ENCODE measurements at regions not wholly inside any gene's neighbourhood (a gene's known extent, or its start where the extent isn't known, plus 50 kb on each side); places are given as distances from the start of the nearest gene placed in this dataset.

DNA sequence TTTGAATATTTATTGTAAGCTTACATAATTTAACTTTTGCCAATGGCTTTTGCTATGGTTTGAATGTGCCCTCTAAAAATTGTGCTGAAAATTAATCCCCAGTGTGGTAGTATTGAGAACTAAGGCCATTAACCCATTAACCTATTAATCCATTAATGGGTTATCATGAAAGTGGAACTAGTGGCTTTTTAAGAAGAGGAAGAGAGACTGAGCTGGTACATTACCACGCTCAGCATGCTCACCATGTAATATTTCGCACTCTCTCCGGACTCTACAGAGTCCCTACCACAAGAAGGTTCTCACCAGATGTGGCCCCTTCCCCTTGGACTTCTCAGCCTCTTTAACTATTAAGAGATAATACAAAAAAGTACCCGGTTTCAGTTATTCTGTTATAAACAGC, 164.4 kb upstream of the ZRANB2 start:
- no peak for DNase-seq
- no TSS peak for BruUV-seq (replicated peaks)
- H3K36me3 ChIP-seq (ENCODE audit: low read depth) = no peaks in the 10 kb centered on the region
- H3K4me1 ChIP-seq (replicated peaks; ENCODE audit: insufficient read depth) = no peaks in the 10 kb centered on the region
- ChIA-PET CTCF (no interaction called here), POLR2A (ENCODE audit: unreplicated experiment) (no interaction called here)
- no peaks in the 10 kb centered on the region for H3K27me3 ChIP-seq (ENCODE audit: insufficient read depth, low read depth)
- intact Hi-C loops (cut with micrococcal nuclease; ENCODE audit: unreplicated experiment) = no loop called here
- H3K27ac ChIP-seq = no peak overlapping the region
- H4K20me1 ChIP-seq (ENCODE audit: insufficient read depth) = no peaks in the 10 kb centered on the region
- H3F3A ChIP-seq (ENCODE audit: insufficient read depth, low read depth) = no peaks in the 10 kb centered on the region
- H3K9me3 ChIP-seq (ENCODE audit: insufficient read depth, low read depth) = no peaks in the 10 kb centered on the region
- H3K9me2 ChIP-seq (ENCODE audit: insufficient read depth) = no peaks in the 10 kb centered on the region
- TF ChIP-seq EZH2 (IDR thresholded peaks at IDR 0.05; ENCODE audit: low read depth) = no peak
- TF ChIP-seq, protein P1, sequence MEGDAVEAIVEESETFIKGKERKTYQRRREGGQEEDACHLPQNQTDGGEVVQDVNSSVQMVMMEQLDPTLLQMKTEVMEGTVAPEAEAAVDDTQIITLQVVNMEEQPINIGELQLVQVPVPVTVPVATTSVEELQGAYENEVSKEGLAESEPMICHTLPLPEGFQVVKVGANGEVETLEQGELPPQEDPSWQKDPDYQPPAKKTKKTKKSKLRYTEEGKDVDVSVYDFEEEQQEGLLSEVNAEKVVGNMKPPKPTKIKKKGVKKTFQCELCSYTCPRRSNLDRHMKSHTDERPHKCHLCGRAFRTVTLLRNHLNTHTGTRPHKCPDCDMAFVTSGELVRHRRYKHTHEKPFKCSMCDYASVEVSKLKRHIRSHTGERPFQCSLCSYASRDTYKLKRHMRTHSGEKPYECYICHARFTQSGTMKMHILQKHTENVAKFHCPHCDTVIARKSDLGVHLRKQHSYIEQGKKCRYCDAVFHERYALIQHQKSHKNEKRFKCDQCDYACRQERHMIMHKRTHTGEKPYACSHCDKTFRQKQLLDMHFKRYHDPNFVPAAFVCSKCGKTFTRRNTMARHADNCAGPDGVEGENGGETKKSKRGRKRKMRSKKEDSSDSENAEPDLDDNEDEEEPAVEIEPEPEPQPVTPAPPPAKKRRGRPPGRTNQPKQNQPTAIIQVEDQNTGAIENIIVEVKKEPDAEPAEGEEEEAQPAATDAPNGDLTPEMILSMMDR (conservative IDR thresholded peaks at IDR 0.05) = no peak
- H3K4me3 ChIP-seq = no peak overlapping the region
- H3K79me2 ChIP-seq (ENCODE audit: low read depth) = no peaks in the 10 kb centered on the region
- no peak overlapping the region for H2AFZ ChIP-seq
- no peak overlapping the region for H3K4me2 ChIP-seq

DNA sequence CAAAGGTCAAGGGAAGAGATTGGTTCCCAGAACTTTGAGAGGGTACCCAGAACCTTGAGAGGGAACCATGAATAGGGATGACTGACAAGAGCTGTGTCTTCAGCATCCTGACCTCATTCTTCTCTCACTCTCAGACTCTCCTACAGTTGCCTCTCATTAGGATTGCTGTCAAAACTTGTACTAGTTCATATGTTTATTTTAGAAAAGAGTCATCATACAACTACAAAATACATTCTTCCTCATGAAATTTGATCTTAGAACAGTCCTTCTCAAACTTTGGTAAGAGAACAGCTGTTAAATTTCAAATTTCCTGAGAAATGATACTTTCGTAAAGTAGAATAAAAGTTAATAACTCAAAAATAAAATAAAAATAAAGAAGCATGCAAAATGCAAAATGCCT, 161.4 kb upstream of the ZRANB2 start:
- no TSS peak for BruUV-seq (replicated peaks)
- POLR2A ChIA-PET (ENCODE audit: unreplicated experiment) = no interaction called here

DNA sequence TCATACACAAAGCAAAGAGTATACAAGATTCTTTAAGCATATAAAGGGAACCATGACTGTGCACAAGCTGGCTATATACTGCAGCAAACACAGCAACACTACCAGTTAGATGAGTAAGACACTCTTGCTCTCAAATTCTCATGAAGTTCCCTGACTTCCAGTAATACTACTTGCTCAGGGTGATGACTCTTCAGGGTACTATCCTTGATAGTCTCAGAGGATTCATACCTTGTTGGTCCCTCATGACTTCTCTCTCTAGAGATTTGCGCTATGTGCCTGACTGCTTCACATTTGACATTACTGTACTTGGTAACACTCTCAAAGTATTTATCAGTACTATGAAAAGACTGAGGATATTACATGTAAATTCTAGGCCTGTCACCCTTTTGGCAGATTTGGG, 159.8 kb upstream of the ZRANB2 start:
- Histone ChIP-seq H4K20me1 (ENCODE audit: insufficient read depth) (no peaks in the 10 kb centered on the region), H3K9me2 (ENCODE audit: insufficient read depth) (no peaks in the 10 kb centered on the region), H3K27me3 (ENCODE audit: insufficient read depth, low read depth) (no peaks in the 10 kb centered on the region), H3K4me1 (replicated peaks; ENCODE audit: insufficient read depth) (no peaks in the 10 kb centered on the region), H3K9me3 (ENCODE audit: insufficient read depth, low read depth) (no peaks in the 10 kb centered on the region), H3K79me2 (ENCODE audit: low read depth) (no peaks in the 10 kb centered on the region), H3K36me3 (ENCODE audit: low read depth) (no peaks in the 10 kb centered on the region), H3F3A (ENCODE audit: insufficient read depth, low read depth) (no peaks in the 10 kb centered on the region), H2AFZ (no peak overlapping the region), H3K27ac (no peak overlapping the region), H3K4me2 (no peak overlapping the region), H3K4me3 (no peak overlapping the region)
- no peak for DNase-seq
- POLR2A ChIA-PET (ENCODE audit: unreplicated experiment) = no interaction called here
- BruUV-seq (replicated peaks) = no TSS peak
- TF ChIP-seq, protein P1 (conservative IDR thresholded peaks at IDR 0.05) = no peak
- no peak for TF ChIP-seq EZH2 (IDR thresholded peaks at IDR 0.05; ENCODE audit: low read depth)
- CTCF ChIA-PET = no interaction called here
- intact Hi-C loops (cut with micrococcal nuclease; ENCODE audit: unreplicated experiment) = no loop called here

More for the DNA sequence above, 161.4 kb upstream of the ZRANB2 start:
- TF ChIP-seq, protein P1 (conservative IDR thresholded peaks at IDR 0.05) = no peak
- TF ChIP-seq EZH2 (IDR thresholded peaks at IDR 0.05; ENCODE audit: low read depth) = no peak
- Histone ChIP-seq H3K36me3 (ENCODE audit: low read depth) (no peaks in the 10 kb centered on the region), H3K4me1 (replicated peaks; ENCODE audit: insufficient read depth) (no peaks in the 10 kb centered on the region), H3K9me2 (ENCODE audit: insufficient read depth) (no peaks in the 10 kb centered on the region), H3F3A (ENCODE audit: insufficient read depth, low read depth) (no peaks in the 10 kb centered on the region), H3K27ac (no peak overlapping the region), H3K27me3 (ENCODE audit: insufficient read depth, low read depth) (no peaks in the 10 kb centered on the region), H4K20me1 (ENCODE audit: insufficient read depth) (no peaks in the 10 kb centered on the region), H3K9me3 (ENCODE audit: insufficient read depth, low read depth) (no peaks in the 10 kb centered on the region), H3K4me3 (no peak overlapping the region), H2AFZ (no peak overlapping the region), H3K4me2 (no peak overlapping the region), H3K79me2 (ENCODE audit: low read depth) (no peaks in the 10 kb centered on the region)
- DNase-seq = no peak
- CTCF ChIA-PET = no interaction called here
- intact Hi-C loops (cut with micrococcal nuclease; ENCODE audit: unreplicated experiment) = no loop called here

All from PC-9 (cell line).